Osteocyte (in vitro differentiated cells): ENCODE measurements at regions not wholly inside any gene's neighbourhood (a gene's known extent, or its start where the extent isn't known, plus 50 kb on each side); places are given as distances from the start of the nearest gene placed in this dataset.

ENCODE experiments used
- DNase-seq: peaks from one replicate; pipeline ENCODE4 v3.0.0; 2021; ENCODE audit warnings: mixed read lengths; ENCODE audit not compliant: unreplicated experiment; ENCODE audit errors: extremely low spot score
- H3K27ac Mint-ChIP-seq: one replicate; pipeline ENCODE4 v1.8.0; 2021; ENCODE audit warnings: mild to moderate bottlenecking, mixed read lengths; ENCODE audit not compliant: unreplicated experiment
- H3K27me3 Mint-ChIP-seq: one replicate; pipeline ENCODE4 v1.8.0; 2021; ENCODE audit warnings: mixed read lengths; ENCODE audit not compliant: unreplicated experiment
- H3K36me3 Mint-ChIP-seq: one replicate; pipeline ENCODE4 v1.8.0; 2021; ENCODE audit warnings: mixed read lengths; ENCODE audit not compliant: unreplicated experiment
- H3K4me1 Mint-ChIP-seq: one replicate; pipeline ENCODE4 v1.8.0; 2021; ENCODE audit warnings: mixed read lengths; ENCODE audit not compliant: unreplicated experiment
- H3K4me3 Mint-ChIP-seq: one replicate; pipeline ENCODE4 v1.8.0; 2021; ENCODE audit warnings: mild to moderate bottlenecking, moderate library complexity, mixed read lengths; ENCODE audit not compliant: unreplicated experiment
- H3K9me3 Mint-ChIP-seq: one replicate; pipeline ENCODE4 v1.8.0; 2021; ENCODE audit warnings: mixed read lengths; ENCODE audit not compliant: unreplicated experiment
- CTCF ChIP-seq: fragments of 200-600 bp; sonication (generic); IDR thresholded peaks from 2 replicates; pipeline ENCODE4 v1.5.0; 2021; ENCODE audit warnings: antibody characterized with exemption, mild to moderate bottlenecking, moderate library complexity

- peaks cover 7% of the 10 kb centered on the region for H3K27me3 Mint-ChIP-seq
- H3K4me1 Mint-ChIP-seq: no peaks in the 10 kb centered on the region
- no peaks in the 10 kb centered on the region for H3K9me3 Mint-ChIP-seq
- no peaks in the 10 kb centered on the region for H3K36me3 Mint-ChIP-seq
- no peak for TF ChIP-seq CTCF
- H3K27ac Mint-ChIP-seq: no peak overlapping the region
- DNase-seq: no peak
- no peak overlapping the region for H3K4me3 Mint-ChIP-seq
Measured at GRCh38 chr9:88658311-88658822, 123.4 kb downstream of the NXNL2 start.

- Mint-ChIP-seq H3K4me3 (no peak overlapping the region), H3K27me3 (peaks cover 4% of the 10 kb centered on the region), H3K36me3 (no peaks in the 10 kb centered on the region), H3K4me1 (no peaks in the 10 kb centered on the region), H3K9me3 (no peaks in the 10 kb centered on the region), H3K27ac (no peak overlapping the region)
- no peak for TF ChIP-seq CTCF
- DNase-seq: no peak
Measured at GRCh38 chr9:88659126-88659525, 124.1 kb downstream of the NXNL2 start.

DNA sequence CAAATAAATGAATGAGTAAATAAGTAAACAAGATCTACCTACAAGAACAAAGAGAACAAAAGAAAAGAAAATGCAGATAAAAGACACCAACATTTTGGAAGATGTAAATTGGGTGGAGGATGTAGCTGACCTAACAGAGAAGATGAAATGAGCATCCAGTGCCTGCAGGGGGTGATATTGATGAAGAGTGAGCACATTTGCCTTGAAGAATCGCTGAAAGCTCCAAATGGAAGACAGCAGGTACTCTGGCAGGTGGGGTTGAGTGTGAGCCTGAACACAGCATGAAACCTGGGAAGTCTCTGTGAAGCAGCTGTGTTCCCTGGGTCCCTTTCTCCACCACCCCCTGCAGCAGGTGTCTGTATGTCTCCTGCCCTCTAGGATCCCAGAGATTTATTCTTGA lies 125.6 kb downstream of the NXNL2 start:
- Mint-ChIP-seq H3K27me3 (peaks cover 4% of the 10 kb centered on the region), H3K27ac (no peak overlapping the region), H3K4me3 (no peak overlapping the region), H3K4me1 (no peaks in the 10 kb centered on the region), H3K36me3 (no peaks in the 10 kb centered on the region), H3K9me3 (no peaks in the 10 kb centered on the region)
- no peak for DNase-seq
- TF ChIP-seq CTCF: peak; percentile 44

- no peak for DNase-seq
- H3K4me1 Mint-ChIP-seq: no peaks in the 10 kb centered on the region
- no peak overlapping the region for H3K4me3 Mint-ChIP-seq
- no peaks in the 10 kb centered on the region for H3K36me3 Mint-ChIP-seq
- no peak overlapping the region for H3K27ac Mint-ChIP-seq
- H3K27me3 Mint-ChIP-seq: peaks cover 4% of the 10 kb centered on the region
- no peaks in the 10 kb centered on the region for H3K9me3 Mint-ChIP-seq
- TF ChIP-seq CTCF: peak; percentile 36
Measured at GRCh38 chr9:88661759-88662158, 126.8 kb downstream of the NXNL2 start.

GRCh38 chr9:88663771-88664419 lies 128.9 kb downstream of the NXNL2 start:
- TF ChIP-seq CTCF: no peak
- Mint-ChIP-seq H3K36me3 (no peaks in the 10 kb centered on the region), H3K27ac (no peak overlapping the region), H3K27me3 (peaks cover 4% of the 10 kb centered on the region), H3K9me3 (no peaks in the 10 kb centered on the region), H3K4me1 (no peaks in the 10 kb centered on the region), H3K4me3 (no peak overlapping the region)
- no peak for DNase-seq
